Psoas muscle (tissue), 7 donors: ENCODE measurements at regions not wholly inside any gene's neighbourhood (a gene's known extent, or its start where the extent isn't known, plus 50 kb on each side); places are given as distances from the start of the nearest gene placed in this dataset.
"Not testable (repeated sequence)": the region's sequence is repeated elsewhere in the genome, so short reads cannot be mapped to it uniquely, and the experiment has no call there.

Experiments
- ATAC-seq, 4 donors: fragments of 200-7000 bp; cut with Tn5 transposase; one replicate each; pipeline ENCODE4 v1.9.1; 2020; ENCODE audit warnings: moderate library complexity in 3 of 4, mild to moderate bottlenecking in 2 of 4
- DNase-seq, 2 donors: peaks; one replicate each; pipeline ENCODE4 v3.0.0-alpha.2; 2020
- H3K27ac ChIP-seq: fragments of 200-600 bp; one replicate; pipeline ENCODE4 v1.8.0; 2022
- H3K27me3 ChIP-seq, 3 donors: fragments of 200-600 bp in 1 of 3; one replicate each; pipeline versions ENCODE4 v1.6.1 to v1.8.0; 2013 to 2022; ENCODE audit warnings: low read length in 2 of 3, mild to moderate bottlenecking in 2 of 3, moderate library complexity in 1 of 3; ENCODE audit not compliant: insufficient read depth in 3 of 3
- H3K36me3 ChIP-seq, 2 donors: fragments of 200-600 bp in 1 of 2; one replicate each; pipeline versions ENCODE4 v1.6.1 to v1.8.0; 2013 to 2022; ENCODE audit warnings: low read depth in 1 of 2, mild to moderate bottlenecking in 1 of 2, moderate library complexity in 1 of 2; ENCODE audit not compliant: insufficient read depth in 1 of 2
- H3K4me1 ChIP-seq: fragments of 200-600 bp; one replicate; pipeline ENCODE4 v1.8.0; 2022
- H3K4me3 ChIP-seq: fragments of 200-600 bp; one replicate; pipeline ENCODE4 v1.8.0; 2022; ENCODE audit warnings: mild to moderate bottlenecking
- H3K9me3 ChIP-seq: fragments of 200-600 bp; one replicate; pipeline ENCODE4 v1.8.0; 2022
- CTCF ChIP-seq: fragments of 200-600 bp; IDR thresholded peaks from one replicate; pipeline ENCODE4 v1.8.0; 2022; ENCODE audit warnings: antibody characterized with exemption
- WGBS, 3 donors: extraction: QIAGEN DNeasy Blood & Tissue Kit; methylation state at CpG; one replicate each; pipeline versions ENCODE4 v1.1.6 to v1.1.7; 2013; 5-methylcytosine and 5-hydroxymethylcytosine counted together
- intact Hi-C, 2 donors: fragments of 100-400 bp; cut with DNase I; formaldehyde crosslinking; loops; one replicate each; pipeline versions ENCODE4 v1.11.0 to v1.14.2; 2022
- donor health status: healthy with polysubstance abuse.
- donor health status: DM: no; HTN: no; CAD: no; lungs with moderate emphysema.
- donor health status: Bipolar disorder and iron deficiency.
- donor health status: healthy.
- donor health status: DM: yes; HTN: yes; CAD: no.
- donor health status: DM: no; HTN: no; CAD: no.
- donor health status: DM: yes; HTN: yes; CAD: no.

DNA sequence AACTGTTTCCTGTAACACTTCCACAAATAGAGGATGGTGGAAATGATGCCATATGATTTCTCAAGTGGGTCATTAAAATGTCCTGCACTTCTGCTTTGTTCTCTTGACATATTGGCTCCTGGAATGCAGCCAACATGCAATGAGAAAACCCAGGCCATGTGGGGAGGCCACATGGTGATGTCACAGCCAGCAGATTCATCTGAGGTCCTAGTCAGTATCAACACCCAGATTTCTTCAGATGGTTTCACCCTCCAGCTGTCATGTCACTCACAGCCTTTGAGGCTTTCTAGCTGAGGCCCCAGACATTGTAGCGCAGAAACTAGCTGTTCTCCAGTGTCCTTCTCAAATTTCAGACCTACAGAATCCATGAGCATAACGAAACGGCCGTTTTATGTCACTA lies 102.3 kb upstream of the NUPR2 start:
- WGBS, 3 donors: 52 to 59% (median 52%) methylated on average over 4 of the region's 4 CpGs
- DNase-seq: no peak
- intact Hi-C loops: no loop called here
- ATAC-seq: no peak
- Histone ChIP-seq H3K27me3 (peaks cover 0 to 3% (median 3%) of the 10 kb centered on the region in 3 donors), H3K36me3 (no peaks in the 10 kb centered on the region), H3K9me3 (peaks cover 5% of the 10 kb centered on the region), H3K27ac (no peak overlapping the region), H3K4me3 (no peak overlapping the region), H3K4me1 (no peaks in the 10 kb centered on the region)
- no peak for TF ChIP-seq CTCF

GRCh38 chr7:56213574-56213973 lies 97.4 kb upstream of the NUPR2 start:
- H3K4me1 ChIP-seq: no peaks in the 10 kb centered on the region
- no peak for DNase-seq
- H3K27ac ChIP-seq: no peak overlapping the region
- peaks cover 5% of the 10 kb centered on the region for H3K9me3 ChIP-seq
- no peak for ATAC-seq
- no peak overlapping the region for H3K4me3 ChIP-seq
- intact Hi-C loops: no loop called here
- H3K27me3 ChIP-seq: peaks cover 0 to 3% (median 0%) of the 10 kb centered on the region in 3 donors
- WGBS, 3 donors: 93 to 96% (median 95%) methylated on average over 1 of the region's 1 CpG
- no peak for TF ChIP-seq CTCF
- no peaks in the 10 kb centered on the region for H3K36me3 ChIP-seq

DNA sequence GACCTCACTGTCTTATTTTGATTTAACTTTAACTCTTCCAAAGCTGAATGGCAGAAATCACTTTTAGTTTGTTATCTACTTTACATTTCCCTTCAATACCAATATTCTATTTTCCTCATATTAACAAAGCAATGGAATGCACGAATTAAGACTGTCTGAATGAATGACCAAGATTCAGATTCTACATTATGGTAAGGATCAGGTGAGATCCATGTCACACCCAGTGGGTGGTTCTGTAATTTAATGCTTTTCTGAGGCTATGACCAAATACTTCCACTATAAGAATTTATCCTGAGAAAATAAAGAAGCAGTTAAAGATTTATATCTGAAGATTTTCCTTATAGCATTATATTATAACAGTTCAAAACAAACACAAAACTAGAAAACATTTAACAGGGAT lies 90.2 kb upstream of the NUPR2 start:
- no peaks in the 10 kb centered on the region for H3K27me3 ChIP-seq
- H3K4me1 ChIP-seq: no peaks in the 10 kb centered on the region
- ATAC-seq: no peak
- H3K36me3 ChIP-seq: no peaks in the 10 kb centered on the region
- intact Hi-C loops: no loop called here
- H3K9me3 ChIP-seq: no peaks in the 10 kb centered on the region
- DNase-seq: no peak
- no peak overlapping the region for H3K27ac ChIP-seq
- no peak for TF ChIP-seq CTCF
- WGBS, 3 donors: 18 to 39% (median 36%) methylated on average over 1 of the region's 1 CpG
- H3K4me3 ChIP-seq: no peak overlapping the region

- H3K36me3 ChIP-seq: no peaks in the 10 kb centered on the region
- no peak for DNase-seq
- intact Hi-C loops: no loop called here
- H3K9me3 ChIP-seq: no peaks in the 10 kb centered on the region
- 42 to 63% (median 59%) methylated on average over 4 of the region's 4 CpGs for WGBS, 3 donors
- no peak for ATAC-seq
- TF ChIP-seq CTCF: no peak
- H3K27ac ChIP-seq: no peak overlapping the region
- no peaks in the 10 kb centered on the region for H3K27me3 ChIP-seq
- H3K4me3 ChIP-seq: no peak overlapping the region
- H3K4me1 ChIP-seq: no peaks in the 10 kb centered on the region
These were observed 83.4 kb upstream of the NUPR2 start for GRCh38 chr7:56199639-56200038.

DNA sequence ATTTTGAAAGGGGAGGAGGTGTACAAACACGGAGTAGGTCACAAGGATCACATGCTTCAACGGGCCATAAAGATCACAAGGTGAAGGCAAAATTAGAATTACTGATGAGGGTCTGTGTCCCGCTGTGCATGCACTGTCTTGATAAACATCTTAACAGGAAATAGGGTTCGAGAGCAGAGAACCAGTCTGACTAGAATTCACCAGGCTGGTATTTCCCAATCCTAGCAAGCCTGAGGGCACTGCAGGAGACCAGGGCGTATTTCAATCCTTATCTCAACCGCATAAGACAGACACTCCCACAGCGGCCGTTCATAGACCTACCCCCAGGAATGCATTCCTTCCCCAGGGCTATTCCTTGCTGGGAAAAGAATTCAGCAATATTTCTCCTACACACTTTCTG lies 80.0 kb upstream of the NUPR2 start:
- H3K9me3 ChIP-seq, DNase-seq, H3K4me3 ChIP-seq, H3K4me1 ChIP-seq, H3K36me3 ChIP-seq, ATAC-seq, H3K27me3 ChIP-seq, H3K27ac ChIP-seq, intact Hi-C loops: not testable (repeated sequence)
- 73 to 78% (median 77%) methylated on average over 8 of the region's 8 CpGs for WGBS, 3 donors
